Natural killer cell (primary cell): ENCODE measurements at regions not wholly inside any gene's neighbourhood (a gene's known extent, or its start where the extent isn't known, plus 50 kb on each side); places are given as distances from the start of the nearest gene placed in this dataset.

Experiments
- ATAC-seq, 3 donors: fragments of 150-1000 bp in 2 of 3; fragments of 200-7000 bp in 1 of 3; cut with Tn5 transposase; 1 replicate in 1 of 3; 2 replicates in 2 of 3; pipeline ENCODE4 v1.10.0; 2021; ENCODE audit warnings: mild to moderate bottlenecking in 2 of 3, moderate library complexity in 2 of 3
- DNase-seq, 2 donors: peaks; one replicate each; pipeline versions ENCODE4 v3.0.0 to v3.0.0-alpha.2; 2013 to 2021; ENCODE audit warnings: mixed read lengths in 1 of 2
- H3K27ac ChIP-seq: one replicate; pipeline ENCODE4 v1.5.1; 2013; ENCODE audit warnings: mild to moderate bottlenecking, low read length
- H3K27me3 ChIP-seq: one replicate; pipeline ENCODE4 v1.6.1; 2013; ENCODE audit warnings: low read length; ENCODE audit not compliant: control insufficient read depth, insufficient read depth
- H3K36me3 ChIP-seq: one replicate; pipeline ENCODE4 v1.6.1; 2013; ENCODE audit warnings: low read length; ENCODE audit not compliant: control insufficient read depth, insufficient read depth
- H3K4me1 ChIP-seq: one replicate; pipeline ENCODE4 v1.6.1; 2013; ENCODE audit warnings: low read length; ENCODE audit not compliant: control insufficient read depth, insufficient read depth
- H3K4me3 ChIP-seq: one replicate; pipeline ENCODE4 v1.5.1; 2013; ENCODE audit warnings: low read length
- H3K9me3 ChIP-seq: one replicate; pipeline ENCODE4 v1.6.1; 2013; ENCODE audit warnings: low read length; ENCODE audit not compliant: control insufficient read depth, insufficient read depth
- H3K27ac Mint-ChIP-seq, 2 donors: one replicate each; pipeline ENCODE4 v1.8.0; 2022; ENCODE audit warnings: mild to moderate bottlenecking in 2 of 2, mixed read lengths in 2 of 2, moderate library complexity in 1 of 2
- H3K27me3 Mint-ChIP-seq, 2 donors: one replicate each; pipeline ENCODE4 v1.8.0; 2022; ENCODE audit warnings: low read depth in 2 of 2, mixed read lengths in 2 of 2
- H3K36me3 Mint-ChIP-seq: one replicate; pipeline ENCODE4 v1.8.0; 2022; ENCODE audit warnings: mixed read lengths
- H3K4me1 Mint-ChIP-seq, 2 donors: one replicate each; pipeline ENCODE4 v1.8.0; 2022; ENCODE audit warnings: mixed read lengths in 2 of 2
- H3K4me3 Mint-ChIP-seq: one replicate; pipeline ENCODE4 v1.8.0; 2022; ENCODE audit warnings: mild to moderate bottlenecking, moderate library complexity, mixed read lengths
- H3K9me3 Mint-ChIP-seq, 2 donors: one replicate each; pipeline ENCODE4 v1.8.0; 2022; ENCODE audit warnings: mixed read lengths in 2 of 2
- CTCF ChIP-seq: fragments of 200-600 bp; IDR thresholded peaks from one replicate; pipeline ENCODE4 v1.8.0; 2022; ENCODE audit warnings: antibody characterized with exemption
- WGBS: methylation state at CpG from one replicate; pipeline ENCODE4 v1.1.7; 2013; ENCODE audit warnings: missing lambda C conversion rate; ENCODE audit not compliant: insufficient coverage; 5-methylcytosine and 5-hydroxymethylcytosine counted together
- intact Hi-C: fragments of 100-400 bp; cut with micrococcal nuclease; formaldehyde crosslinking; loops from one replicate; pipeline ENCODE4 v1.14.2; 2022

- no peaks in the 10 kb centered on the region for H3K27me3 Mint-ChIP-seq
- peaks cover 6 to 7% of the 10 kb centered on the region in 2 donors for H3K9me3 Mint-ChIP-seq
- no peak overlapping the region for H3K27ac Mint-ChIP-seq
- H3K27ac ChIP-seq = no peak overlapping the region
- intact Hi-C loops = no loop called here
- DNase-seq (no peak), ATAC-seq (no peak)
- no peaks in the 10 kb centered on the region for H3K27me3 ChIP-seq
- no peaks in the 10 kb centered on the region for H3K4me1 ChIP-seq
- no peaks in the 10 kb centered on the region for H3K36me3 ChIP-seq
- no peak for TF ChIP-seq CTCF
- no peaks in the 10 kb centered on the region for H3K4me1 Mint-ChIP-seq
- no peaks in the 10 kb centered on the region for H3K9me3 ChIP-seq
- H3K4me3 ChIP-seq = no peak overlapping the region
- WGBS = 100% methylated on average over 1 of the region's 1 CpG
- H3K36me3 Mint-ChIP-seq = no peaks in the 10 kb centered on the region
- H3K4me3 Mint-ChIP-seq = no peak overlapping the region
Measured at GRCh38 chr1:69498711-69499110, 69.0 kb upstream of the LRRC7 start.

DNA sequence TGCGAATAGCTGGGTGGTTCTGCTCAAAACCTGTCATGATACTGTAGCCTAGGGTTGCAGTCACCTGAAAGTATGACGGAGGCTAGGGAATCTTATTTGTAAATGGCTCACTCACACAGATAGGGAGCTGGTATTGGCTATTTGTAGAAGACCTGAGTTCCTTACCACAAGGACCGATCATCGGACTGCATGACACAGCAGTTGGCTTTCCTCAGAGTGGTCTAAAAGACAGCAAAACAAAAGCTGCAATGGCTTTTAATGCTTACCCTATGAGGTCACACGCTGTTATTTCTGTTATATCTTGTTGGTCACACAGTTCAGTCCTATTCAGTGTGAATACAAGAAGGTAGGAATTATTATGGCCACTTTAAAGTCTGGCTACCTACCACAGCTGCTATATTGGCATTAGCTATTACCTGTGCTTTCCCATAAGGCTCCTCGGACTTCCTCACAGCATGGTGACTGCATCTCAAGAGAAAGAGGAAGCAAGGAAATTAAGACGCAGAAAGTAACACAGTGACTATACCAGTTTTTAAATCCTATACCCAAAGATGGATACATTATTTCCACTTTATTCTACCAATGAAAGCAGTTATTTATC lies 68.4 kb upstream of the LRRC7 start:
- DNase-seq (no peak), ATAC-seq (no peak)
- Mint-ChIP-seq H3K27me3 (no peaks in the 10 kb centered on the region), H3K4me1 (no peaks in the 10 kb centered on the region), H3K36me3 (no peaks in the 10 kb centered on the region), H3K9me3 (peaks cover 6 to 7% of the 10 kb centered on the region in 2 donors), H3K27ac (no peak overlapping the region), H3K4me3 (no peak overlapping the region)
- Histone ChIP-seq H3K27me3 (no peaks in the 10 kb centered on the region), H3K4me1 (no peaks in the 10 kb centered on the region), H3K4me3 (no peak overlapping the region), H3K9me3 (no peaks in the 10 kb centered on the region), H3K27ac (no peak overlapping the region), H3K36me3 (no peaks in the 10 kb centered on the region)
- TF ChIP-seq CTCF = no peak
- 75% methylated on average over 6 of the region's 7 CpGs for WGBS
- intact Hi-C loops = no loop called here

DNA sequence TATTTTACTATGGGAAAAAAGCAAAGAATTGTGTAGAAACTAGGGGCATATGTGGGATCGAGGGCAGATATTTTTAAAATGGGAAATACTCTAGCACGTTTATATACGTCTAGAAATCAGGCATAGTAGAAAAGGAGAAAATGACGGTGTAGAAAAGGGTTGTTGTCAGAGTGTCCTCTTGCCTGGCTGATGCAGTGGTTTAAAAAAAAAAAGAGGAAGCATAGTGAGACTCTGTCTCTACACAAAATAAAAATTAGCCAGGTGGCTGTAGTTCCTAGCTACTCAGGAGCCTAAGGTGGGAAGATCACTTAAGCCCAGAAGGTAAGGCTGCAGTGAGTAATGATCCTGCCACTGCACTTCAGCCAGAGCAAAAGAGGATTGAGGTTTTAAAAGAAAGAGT lies 64.7 kb upstream of the LRRC7 start:
- no peaks in the 10 kb centered on the region for H3K27me3 ChIP-seq
- H3K4me1 ChIP-seq = no peaks in the 10 kb centered on the region
- H3K4me3 ChIP-seq = no peak overlapping the region
- no peaks in the 10 kb centered on the region for H3K9me3 ChIP-seq
- Mint-ChIP-seq H3K4me3 (no peak overlapping the region), H3K9me3 (peaks cover 3% of the 10 kb centered on the region in 2 donors), H3K4me1 (no peaks in the 10 kb centered on the region), H3K27ac (no peak overlapping the region), H3K27me3 (no peaks in the 10 kb centered on the region), H3K36me3 (no peaks in the 10 kb centered on the region)
- TF ChIP-seq CTCF = no peak
- WGBS = 6% methylated on average over 4 of the region's 4 CpGs
- H3K27ac ChIP-seq = no peak overlapping the region
- DNase-seq (no peak), ATAC-seq (no peak)
- no peaks in the 10 kb centered on the region for H3K36me3 ChIP-seq
- intact Hi-C loops = no loop called here

GRCh38 chr1:69504730-69505252 lies 62.9 kb upstream of the LRRC7 start:
- no peak for TF ChIP-seq CTCF
- no peaks in the 10 kb centered on the region for H3K36me3 ChIP-seq
- no CpG with 5 or more reads among the region's 3 CpGs for WGBS
- no peak overlapping the region for H3K27ac ChIP-seq
- no peak overlapping the region for H3K27ac Mint-ChIP-seq
- no peaks in the 10 kb centered on the region for H3K27me3 ChIP-seq
- H3K27me3 Mint-ChIP-seq = no peaks in the 10 kb centered on the region
- no peak overlapping the region for H3K4me3 Mint-ChIP-seq
- no peak overlapping the region for H3K4me3 ChIP-seq
- H3K9me3 Mint-ChIP-seq = peaks cover 2 to 3% of the 10 kb centered on the region in 2 donors
- ATAC-seq (no peak), DNase-seq (no peak)
- no peaks in the 10 kb centered on the region for H3K36me3 Mint-ChIP-seq
- intact Hi-C loops = no loop called here
- H3K9me3 ChIP-seq = peaks cover 2% of the 10 kb centered on the region
- H3K4me1 Mint-ChIP-seq = no peaks in the 10 kb centered on the region
- H3K4me1 ChIP-seq = no peaks in the 10 kb centered on the region
